Muscle layer of colon (tissue), 2 donors: ENCODE measurements at regions not wholly inside any gene's neighbourhood (a gene's known extent, or its start where the extent isn't known, plus 50 kb on each side); places are given as distances from the start of the nearest gene placed in this dataset.

Source experiments
- H3K27ac ChIP-seq: one replicate; pipeline ENCODE4 v1.7.0; 2013; ENCODE audit warnings: low read depth, mild to moderate bottlenecking, low read length, moderate library complexity
- H3K27me3 ChIP-seq, 2 donors: one replicate each; pipeline ENCODE4 v1.7.0; 2013; ENCODE audit warnings: low read length in 2 of 2, mild to moderate bottlenecking in 2 of 2; ENCODE audit not compliant: insufficient read depth in 2 of 2, control insufficient read depth in 1 of 2
- H3K36me3 ChIP-seq: one replicate; pipeline ENCODE4 v1.7.0; 2013; ENCODE audit warnings: mild to moderate bottlenecking, low read length; ENCODE audit not compliant: insufficient read depth
- H3K4me1 ChIP-seq: one replicate; pipeline ENCODE4 v1.7.0; 2013; ENCODE audit warnings: mild to moderate bottlenecking, low read length; ENCODE audit not compliant: insufficient read depth
- H3K4me3 ChIP-seq, 2 donors: one replicate each; pipeline ENCODE4 v1.7.0; 2013; ENCODE audit warnings: low read length in 2 of 2, low read depth in 1 of 2, mild to moderate bottlenecking in 1 of 2, moderate library complexity in 1 of 2
- H3K9ac ChIP-seq: one replicate; pipeline ENCODE4 v1.7.0; 2013; ENCODE audit warnings: low read length
- H3K9me3 ChIP-seq: one replicate; pipeline ENCODE4 v1.7.0; 2013; ENCODE audit warnings: mild to moderate bottlenecking, low read length
- donor health status: abdominal sarcoma.
- donor health status: Adenocarcinoma of cecum.

- Histone ChIP-seq H3K36me3 (no peaks in the 10 kb centered on the region), H3K27ac (peak overlapping the region; percentile 64), H3K9me3 (no peaks in the 10 kb centered on the region), H3K9ac (no peak overlapping the region), H3K4me3 (no peak overlapping the region), H3K4me1 (peaks cover 80% of the 10 kb centered on the region), H3K27me3 (no peaks in the 10 kb centered on the region)
Measured at GRCh38 chr13:97112446-97113152, 109.5 kb upstream of the MBNL2 start.

- peak overlapping the region; percentile 64 for H3K27ac ChIP-seq
- H3K4me1 ChIP-seq = peaks cover 87% of the 10 kb centered on the region
- H3K36me3 ChIP-seq = no peaks in the 10 kb centered on the region
- no peaks in the 10 kb centered on the region for H3K9me3 ChIP-seq
- H3K4me3 ChIP-seq = no peak overlapping the region
- H3K9ac ChIP-seq = no peak overlapping the region
- H3K27me3 ChIP-seq = no peaks in the 10 kb centered on the region
Measured at GRCh38 chr13:97113231-97114001, 108.7 kb upstream of the MBNL2 start.

GRCh38 chr13:97114651-97115050 is 107.5 kb upstream of the MBNL2 start:
- Histone ChIP-seq H3K9ac (no peak overlapping the region), H3K9me3 (no peaks in the 10 kb centered on the region), H3K4me3 (no peak overlapping the region), H3K27me3 (no peaks in the 10 kb centered on the region), H3K36me3 (no peaks in the 10 kb centered on the region), H3K4me1 (peaks cover 77% of the 10 kb centered on the region), H3K27ac (peak overlapping the region; percentile 64)

DNA sequence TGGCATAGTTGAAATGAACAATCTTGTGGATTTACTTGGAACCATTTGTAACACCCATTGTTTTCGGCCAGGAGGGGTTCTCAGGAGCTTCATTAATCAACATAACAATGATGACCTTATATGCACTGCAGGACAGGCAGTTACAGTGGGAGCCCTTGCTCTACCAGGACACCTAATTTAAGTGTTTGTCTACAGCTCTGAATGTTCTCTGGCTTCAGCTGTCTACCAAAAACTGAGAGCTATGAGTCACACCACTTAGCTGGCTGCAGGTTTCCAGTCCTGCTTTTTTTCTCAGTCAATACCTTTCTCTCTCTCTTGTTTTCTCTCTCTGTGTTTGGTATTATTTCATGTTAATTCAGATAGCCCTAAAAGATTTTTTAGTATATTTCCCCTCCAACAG is 105.4 kb upstream of the MBNL2 start:
- H3K4me1 ChIP-seq = peaks cover 65% of the 10 kb centered on the region
- H3K27ac ChIP-seq = peak overlapping the region; percentile 64
- no peaks in the 10 kb centered on the region for H3K27me3 ChIP-seq
- H3K9me3 ChIP-seq = no peaks in the 10 kb centered on the region
- H3K9ac ChIP-seq = no peak overlapping the region
- no peak overlapping the region for H3K4me3 ChIP-seq
- H3K36me3 ChIP-seq = no peaks in the 10 kb centered on the region

DNA sequence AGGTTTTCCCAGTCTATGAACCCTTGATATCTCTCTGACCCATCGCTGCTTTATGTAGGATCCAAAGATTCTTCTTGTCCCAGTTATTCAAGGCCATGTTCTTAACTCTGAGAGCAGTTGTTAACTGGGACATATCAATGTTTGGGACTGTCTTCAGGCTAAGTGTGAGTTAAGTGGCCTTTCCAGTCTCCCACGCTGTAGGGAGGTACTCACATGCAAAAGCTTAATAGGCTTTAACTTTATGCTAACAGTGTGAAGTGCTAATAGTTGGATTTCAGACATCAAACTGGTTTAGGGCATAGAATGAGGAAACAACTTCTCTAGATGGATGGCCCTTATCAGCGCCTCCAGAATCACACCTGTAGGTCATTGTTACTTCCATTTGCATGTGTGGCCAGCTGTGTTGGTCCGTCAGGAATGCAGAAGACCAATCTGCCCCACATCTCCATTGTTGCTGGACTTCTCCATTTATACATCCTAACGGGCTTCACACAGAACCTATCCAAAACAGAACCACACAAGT is 104.7 kb upstream of the MBNL2 start:
- Histone ChIP-seq H3K27me3 (no peaks in the 10 kb centered on the region), H3K27ac (peak overlapping the region; percentile 64), H3K9me3 (no peaks in the 10 kb centered on the region), H3K36me3 (no peaks in the 10 kb centered on the region), H3K9ac (no peak overlapping the region), H3K4me1 (peaks cover 60% of the 10 kb centered on the region), H3K4me3 (no peak overlapping the region)

GRCh38 chr13:97119943-97120342 is 102.2 kb upstream of the MBNL2 start:
- H3K36me3 ChIP-seq = no peaks in the 10 kb centered on the region
- no peak overlapping the region for H3K27ac ChIP-seq
- no peaks in the 10 kb centered on the region for H3K27me3 ChIP-seq
- no peak overlapping the region for H3K4me3 ChIP-seq
- H3K9ac ChIP-seq = no peak overlapping the region
- H3K4me1 ChIP-seq = peaks cover 53% of the 10 kb centered on the region
- H3K9me3 ChIP-seq = no peaks in the 10 kb centered on the region

DNA sequence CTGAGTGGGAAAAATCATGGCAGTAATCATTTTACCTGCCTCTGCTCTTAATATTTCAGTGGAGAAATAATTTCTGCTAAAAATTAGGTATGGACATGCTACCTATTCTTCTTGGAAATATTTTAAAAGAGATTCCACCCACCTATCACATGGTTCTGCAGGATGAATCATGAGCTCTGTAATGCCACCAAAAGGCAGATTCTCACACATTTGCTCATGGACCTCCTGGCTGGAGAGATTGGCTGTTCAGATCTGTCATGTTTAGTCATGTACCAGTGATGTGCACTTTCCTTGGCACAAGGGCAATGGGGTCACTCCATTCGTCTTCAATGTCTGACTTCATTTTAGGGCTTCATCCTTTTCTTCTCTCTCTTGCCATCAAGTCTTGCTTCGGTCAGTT is 101.8 kb upstream of the MBNL2 start:
- no peak overlapping the region for H3K27ac ChIP-seq
- H3K9ac ChIP-seq = no peak overlapping the region
- H3K36me3 ChIP-seq = no peaks in the 10 kb centered on the region
- H3K4me1 ChIP-seq = peaks cover 53% of the 10 kb centered on the region
- no peaks in the 10 kb centered on the region for H3K27me3 ChIP-seq
- H3K9me3 ChIP-seq = no peaks in the 10 kb centered on the region
- no peak overlapping the region for H3K4me3 ChIP-seq

- no peaks in the 10 kb centered on the region for H3K27me3 ChIP-seq
- no peak overlapping the region for H3K27ac ChIP-seq
- H3K9me3 ChIP-seq = no peaks in the 10 kb centered on the region
- no peak overlapping the region for H3K4me3 ChIP-seq
- H3K36me3 ChIP-seq = no peaks in the 10 kb centered on the region
- H3K4me1 ChIP-seq = peaks cover 50% of the 10 kb centered on the region
- no peak overlapping the region for H3K9ac ChIP-seq
Measured at GRCh38 chr13:97120976-97121375, 101.2 kb upstream of the MBNL2 start.

DNA sequence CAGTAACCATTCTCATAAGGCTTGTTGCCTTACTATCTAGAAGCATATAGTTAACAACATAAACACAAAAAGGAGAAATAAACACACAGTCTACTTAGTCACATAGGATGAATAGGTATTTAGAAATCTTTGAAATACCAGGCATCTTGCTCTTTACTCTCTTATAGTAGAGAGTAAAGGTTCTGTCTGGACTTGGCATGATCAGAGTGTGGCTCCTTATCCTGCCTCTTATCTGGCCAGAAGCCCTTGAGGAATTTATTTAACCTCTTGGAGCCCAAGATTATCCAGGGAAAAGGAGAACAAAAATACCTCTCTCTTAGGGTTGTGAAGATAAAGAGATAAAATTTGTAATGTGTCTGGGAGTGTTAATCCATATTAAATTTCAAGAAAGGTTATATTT is 100.2 kb upstream of the MBNL2 start:
- Histone ChIP-seq H3K9me3 (no peaks in the 10 kb centered on the region), H3K9ac (no peak overlapping the region), H3K27me3 (no peaks in the 10 kb centered on the region), H3K27ac (no peak overlapping the region), H3K36me3 (no peaks in the 10 kb centered on the region), H3K4me3 (no peak overlapping the region), H3K4me1 (peaks cover 50% of the 10 kb centered on the region)

DNA sequence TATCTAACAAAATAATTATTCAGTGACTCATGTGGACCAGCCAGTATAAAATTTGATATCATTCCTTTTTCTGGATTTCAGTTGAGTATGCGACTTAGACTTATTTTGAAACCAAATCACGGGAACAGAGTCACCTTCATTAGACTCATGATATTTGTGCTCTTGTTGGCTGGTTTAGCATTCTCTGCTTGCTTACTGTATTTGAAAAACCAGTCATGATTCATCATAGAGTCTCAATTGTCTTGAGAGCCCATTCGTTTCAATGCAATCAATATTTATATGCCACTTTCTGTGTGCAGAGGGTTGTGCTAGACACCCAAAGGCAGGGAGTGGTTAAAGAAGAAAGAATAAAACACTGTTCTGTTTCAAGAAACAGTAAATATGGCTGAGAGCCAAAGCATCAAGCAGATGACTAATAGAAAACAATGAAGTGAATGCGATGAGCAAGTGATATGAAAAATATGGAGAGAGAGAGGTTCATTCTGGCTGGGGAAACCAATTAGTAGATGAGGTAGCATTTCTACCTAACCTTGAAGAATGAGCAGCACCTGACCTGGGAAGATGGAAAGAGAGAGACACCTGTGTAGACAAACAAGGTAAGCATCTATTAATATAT is 99.6 kb upstream of the MBNL2 start:
- H3K4me3 ChIP-seq = no peak overlapping the region
- H3K9me3 ChIP-seq = no peaks in the 10 kb centered on the region
- no peak overlapping the region for H3K9ac ChIP-seq
- no peak overlapping the region for H3K27ac ChIP-seq
- no peaks in the 10 kb centered on the region for H3K27me3 ChIP-seq
- H3K36me3 ChIP-seq = no peaks in the 10 kb centered on the region
- peaks cover 47% of the 10 kb centered on the region for H3K4me1 ChIP-seq

GRCh38 chr13:97124206-97124605 is 97.9 kb upstream of the MBNL2 start:
- no peaks in the 10 kb centered on the region for H3K36me3 ChIP-seq
- H3K27ac ChIP-seq = no peak overlapping the region
- H3K4me1 ChIP-seq = peaks cover 37% of the 10 kb centered on the region
- H3K9me3 ChIP-seq = no peaks in the 10 kb centered on the region
- H3K9ac ChIP-seq = no peak overlapping the region
- H3K4me3 ChIP-seq = no peak overlapping the region
- H3K27me3 ChIP-seq = no peaks in the 10 kb centered on the region
